OCI-LY3 (cell line): ENCODE measurements at regions not wholly inside any gene's neighbourhood (a gene's known extent, or its start where the extent isn't known, plus 50 kb on each side); places are given as distances from the start of the nearest gene placed in this dataset.

Experiments
- EZH2phosphoT487 ChIP-seq: fragments of 200-600 bp; shearing (Covaris generic); IDR thresholded peaks from 2 replicates; pipeline ENCODE4 v1.6.1; 2018; ENCODE audit warnings: antibody characterized with exemption, mixed run types, low read depth
- TF ChIP-seq, protein P1 (sequence below): fragments of 200-600, 300-600 bp; sonication (generic); IDR thresholded peaks from 2 replicates; pipeline ENCODE4 v1.5.1; 2014; ENCODE audit warnings: antibody characterized with exemption, low read length, low read depth

DNA sequence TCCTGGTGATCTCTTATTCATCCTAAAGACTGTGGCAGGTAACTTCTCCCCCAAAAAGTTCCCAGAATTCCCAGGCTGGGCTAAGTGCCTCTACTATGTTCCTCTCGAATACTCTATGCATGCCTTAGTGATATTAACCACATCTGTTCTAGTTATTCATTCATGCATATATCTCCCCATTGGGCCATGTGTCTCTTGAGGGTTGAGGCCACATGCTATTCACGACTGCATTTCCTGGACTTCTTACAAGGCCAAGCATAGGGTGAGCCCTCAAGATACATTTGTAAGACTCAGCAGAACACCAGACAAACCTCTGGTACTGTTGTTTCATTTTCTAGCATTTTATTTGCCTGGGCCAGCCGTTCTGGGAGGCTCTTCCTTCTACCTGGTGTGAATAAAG lies 117.0 kb downstream of the EN1 start:
- no peak for TF ChIP-seq EZH2phosphoT487
- TF ChIP-seq, protein P1, sequence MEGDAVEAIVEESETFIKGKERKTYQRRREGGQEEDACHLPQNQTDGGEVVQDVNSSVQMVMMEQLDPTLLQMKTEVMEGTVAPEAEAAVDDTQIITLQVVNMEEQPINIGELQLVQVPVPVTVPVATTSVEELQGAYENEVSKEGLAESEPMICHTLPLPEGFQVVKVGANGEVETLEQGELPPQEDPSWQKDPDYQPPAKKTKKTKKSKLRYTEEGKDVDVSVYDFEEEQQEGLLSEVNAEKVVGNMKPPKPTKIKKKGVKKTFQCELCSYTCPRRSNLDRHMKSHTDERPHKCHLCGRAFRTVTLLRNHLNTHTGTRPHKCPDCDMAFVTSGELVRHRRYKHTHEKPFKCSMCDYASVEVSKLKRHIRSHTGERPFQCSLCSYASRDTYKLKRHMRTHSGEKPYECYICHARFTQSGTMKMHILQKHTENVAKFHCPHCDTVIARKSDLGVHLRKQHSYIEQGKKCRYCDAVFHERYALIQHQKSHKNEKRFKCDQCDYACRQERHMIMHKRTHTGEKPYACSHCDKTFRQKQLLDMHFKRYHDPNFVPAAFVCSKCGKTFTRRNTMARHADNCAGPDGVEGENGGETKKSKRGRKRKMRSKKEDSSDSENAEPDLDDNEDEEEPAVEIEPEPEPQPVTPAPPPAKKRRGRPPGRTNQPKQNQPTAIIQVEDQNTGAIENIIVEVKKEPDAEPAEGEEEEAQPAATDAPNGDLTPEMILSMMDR: no peak
